DOHH2 (cell line): ENCODE measurements at regions not wholly inside any gene's neighbourhood (a gene's known extent, or its start where the extent isn't known, plus 50 kb on each side); places are given as distances from the start of the nearest gene placed in this dataset.

ENCODE experiments used
- CTCF ChIP-seq: fragments of 200-600 bp; sonication (generic); IDR thresholded peaks from one replicate; pipeline ENCODE4 v1.5.1; 2014; ENCODE audit warnings: antibody characterized with exemption, mild to moderate bottlenecking, low read depth, low read length; ENCODE audit not compliant: poor library complexity, severe bottlenecking
- EZH2phosphoT487 ChIP-seq: fragments of 200-600 bp; sonication (generic); IDR thresholded peaks from 2 replicates; pipeline ENCODE4 v1.6.1; 2017; ENCODE audit warnings: borderline replicate concordance, mild to moderate bottlenecking, antibody characterized with exemption, low read length, moderate library complexity, mixed read lengths

- TF ChIP-seq CTCF (no peak), EZH2phosphoT487 (no peak)
Observed at GRCh38 chr2:238518172-238518820, 91.6 kb downstream of the ASB1 start.
